ENCODE measurements at regions not wholly inside any gene's neighbourhood (a gene's known extent, or its start where the extent isn't known, plus 50 kb on each side); places are given as distances from the start of the nearest gene placed in this dataset.

DNA sequence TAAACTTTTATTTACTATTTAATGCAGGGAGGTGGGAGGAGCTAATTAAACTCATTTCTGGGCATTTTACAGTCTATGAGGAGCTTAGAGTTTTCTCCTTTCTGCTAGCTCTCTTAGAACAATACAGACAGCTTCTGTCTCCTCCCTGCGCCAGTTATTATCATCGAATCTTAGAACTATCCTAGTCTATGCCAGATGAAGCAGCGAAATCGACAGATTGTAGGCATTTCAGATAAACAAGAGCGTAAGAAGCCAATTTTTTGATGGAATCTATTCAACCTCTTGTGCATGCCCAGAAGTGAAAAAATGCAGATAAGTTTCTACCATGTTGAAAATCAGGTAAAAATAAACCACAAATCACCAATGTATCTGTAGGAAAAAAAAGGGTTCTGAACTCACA, 297.1 kb downstream of the KLF12 start:
- TF ChIP-seq, protein P1, sequence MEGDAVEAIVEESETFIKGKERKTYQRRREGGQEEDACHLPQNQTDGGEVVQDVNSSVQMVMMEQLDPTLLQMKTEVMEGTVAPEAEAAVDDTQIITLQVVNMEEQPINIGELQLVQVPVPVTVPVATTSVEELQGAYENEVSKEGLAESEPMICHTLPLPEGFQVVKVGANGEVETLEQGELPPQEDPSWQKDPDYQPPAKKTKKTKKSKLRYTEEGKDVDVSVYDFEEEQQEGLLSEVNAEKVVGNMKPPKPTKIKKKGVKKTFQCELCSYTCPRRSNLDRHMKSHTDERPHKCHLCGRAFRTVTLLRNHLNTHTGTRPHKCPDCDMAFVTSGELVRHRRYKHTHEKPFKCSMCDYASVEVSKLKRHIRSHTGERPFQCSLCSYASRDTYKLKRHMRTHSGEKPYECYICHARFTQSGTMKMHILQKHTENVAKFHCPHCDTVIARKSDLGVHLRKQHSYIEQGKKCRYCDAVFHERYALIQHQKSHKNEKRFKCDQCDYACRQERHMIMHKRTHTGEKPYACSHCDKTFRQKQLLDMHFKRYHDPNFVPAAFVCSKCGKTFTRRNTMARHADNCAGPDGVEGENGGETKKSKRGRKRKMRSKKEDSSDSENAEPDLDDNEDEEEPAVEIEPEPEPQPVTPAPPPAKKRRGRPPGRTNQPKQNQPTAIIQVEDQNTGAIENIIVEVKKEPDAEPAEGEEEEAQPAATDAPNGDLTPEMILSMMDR (IDR thresholded peaks at IDR 0.05; ENCODE audit: insufficient read depth, low read depth, low read length), result no peak
- TF ChIP-seq EZH2 (IDR thresholded peaks at IDR 0.05; ENCODE audit: insufficient read depth, low read length), result no peak
